ENCODE measurements at regions not wholly inside any gene's neighbourhood (a gene's known extent, or its start where the extent isn't known, plus 50 kb on each side); places are given as distances from the start of the nearest gene placed in this dataset.
A peak's percentile ranks its signal among the peaks of the same experiment; 100 is the strongest.

DNA sequence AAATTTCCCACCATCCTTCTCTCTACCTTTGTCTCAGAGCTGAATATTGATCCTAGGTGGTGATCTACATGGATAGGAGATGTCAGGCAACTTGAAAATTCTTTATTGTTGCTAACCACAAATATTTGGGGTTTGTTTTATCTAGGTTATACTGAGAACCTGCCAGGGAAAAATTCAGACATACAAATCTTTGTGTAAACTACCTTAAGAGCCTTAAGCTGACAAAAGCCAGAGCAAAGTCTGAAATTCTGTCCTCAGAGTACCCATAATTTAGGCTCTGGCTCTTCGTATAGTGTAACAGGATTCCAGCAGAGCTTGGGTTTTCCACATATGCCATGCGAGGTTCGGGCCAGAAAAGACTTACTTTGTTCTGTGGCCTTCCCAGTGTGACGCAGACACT is 406.7 kb upstream of the MAF start:
- no peak for DNase-seq (ENCODE audit: low read depth, low spot score)
- TF ChIP-seq, protein P1, sequence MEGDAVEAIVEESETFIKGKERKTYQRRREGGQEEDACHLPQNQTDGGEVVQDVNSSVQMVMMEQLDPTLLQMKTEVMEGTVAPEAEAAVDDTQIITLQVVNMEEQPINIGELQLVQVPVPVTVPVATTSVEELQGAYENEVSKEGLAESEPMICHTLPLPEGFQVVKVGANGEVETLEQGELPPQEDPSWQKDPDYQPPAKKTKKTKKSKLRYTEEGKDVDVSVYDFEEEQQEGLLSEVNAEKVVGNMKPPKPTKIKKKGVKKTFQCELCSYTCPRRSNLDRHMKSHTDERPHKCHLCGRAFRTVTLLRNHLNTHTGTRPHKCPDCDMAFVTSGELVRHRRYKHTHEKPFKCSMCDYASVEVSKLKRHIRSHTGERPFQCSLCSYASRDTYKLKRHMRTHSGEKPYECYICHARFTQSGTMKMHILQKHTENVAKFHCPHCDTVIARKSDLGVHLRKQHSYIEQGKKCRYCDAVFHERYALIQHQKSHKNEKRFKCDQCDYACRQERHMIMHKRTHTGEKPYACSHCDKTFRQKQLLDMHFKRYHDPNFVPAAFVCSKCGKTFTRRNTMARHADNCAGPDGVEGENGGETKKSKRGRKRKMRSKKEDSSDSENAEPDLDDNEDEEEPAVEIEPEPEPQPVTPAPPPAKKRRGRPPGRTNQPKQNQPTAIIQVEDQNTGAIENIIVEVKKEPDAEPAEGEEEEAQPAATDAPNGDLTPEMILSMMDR (IDR thresholded peaks at IDR 0.05; ENCODE audit: insufficient read depth, low read length, missing control alignments) = no peak
- no peak overlapping the region for H3K4me3 ChIP-seq (ENCODE audit: low read depth, low read length)
- ChIA-PET POLR2A (no interaction called here), CTCF (interaction anchor here (1.3 to 2.1 kb wide), 2 partner anchors 10 to 362 kb away, joined by 3 to 6 read pairs; no protein-coding TSS in a partner anchor)

DNA sequence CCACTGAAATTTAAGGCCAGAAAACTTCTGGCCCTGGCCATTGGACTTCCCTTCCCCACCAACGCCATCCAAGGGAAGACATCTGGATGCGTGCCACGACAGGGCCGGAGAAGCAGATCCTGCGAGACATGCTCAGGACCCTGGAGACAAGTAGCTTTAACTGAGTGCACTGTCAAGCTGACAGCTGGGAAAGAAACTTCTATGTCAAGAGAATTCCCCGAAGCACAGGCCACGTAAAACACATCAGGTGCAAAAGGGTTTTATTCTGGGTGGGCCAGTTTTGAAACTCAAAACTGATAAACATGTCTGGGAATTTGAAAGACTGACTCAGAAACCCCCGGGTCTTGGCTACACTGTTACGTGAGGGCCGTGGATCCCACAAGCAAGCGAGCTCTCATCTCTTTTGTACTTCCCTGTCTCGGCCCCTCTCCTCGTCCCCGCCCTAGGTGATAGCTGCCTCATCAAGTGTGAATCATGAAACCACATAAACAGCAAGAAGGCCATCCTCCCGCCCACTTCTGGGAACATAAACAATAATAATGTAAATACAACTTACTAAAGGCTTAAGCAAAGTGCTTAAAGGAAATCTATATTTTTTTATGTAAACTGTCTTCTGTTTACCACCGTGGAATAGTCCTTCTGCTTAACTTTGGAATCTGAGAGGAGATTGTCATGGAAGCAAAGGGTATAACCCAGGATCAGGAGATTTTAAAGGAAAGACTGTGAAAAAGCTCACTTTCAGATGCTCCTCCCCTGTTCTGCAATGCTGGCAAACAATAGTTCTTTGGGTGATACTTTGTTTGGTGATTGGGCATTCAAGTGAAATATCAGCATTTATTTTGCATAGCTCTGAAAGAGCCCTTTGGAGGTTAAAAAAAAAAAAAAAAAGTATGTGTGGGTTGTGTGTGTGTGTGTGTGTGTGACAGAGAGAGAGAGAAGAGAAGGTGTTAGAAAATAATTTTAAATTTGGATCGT is 406.0 kb upstream of the MAF start:
- no peak for DNase-seq (ENCODE audit: low read depth, low spot score)
- H3K4me3 ChIP-seq (ENCODE audit: low read depth, low read length) = no peak overlapping the region
- TF ChIP-seq, protein P1 (IDR thresholded peaks at IDR 0.05; ENCODE audit: insufficient read depth, low read length, missing control alignments) = no peak
- CTCF ChIA-PET = interaction anchor here (1.3 to 2.1 kb wide), 2 partner anchors 10 to 363 kb away, joined by 3 to 6 read pairs; no protein-coding TSS in a partner anchor
- POLR2A ChIA-PET = no interaction called here

DNA sequence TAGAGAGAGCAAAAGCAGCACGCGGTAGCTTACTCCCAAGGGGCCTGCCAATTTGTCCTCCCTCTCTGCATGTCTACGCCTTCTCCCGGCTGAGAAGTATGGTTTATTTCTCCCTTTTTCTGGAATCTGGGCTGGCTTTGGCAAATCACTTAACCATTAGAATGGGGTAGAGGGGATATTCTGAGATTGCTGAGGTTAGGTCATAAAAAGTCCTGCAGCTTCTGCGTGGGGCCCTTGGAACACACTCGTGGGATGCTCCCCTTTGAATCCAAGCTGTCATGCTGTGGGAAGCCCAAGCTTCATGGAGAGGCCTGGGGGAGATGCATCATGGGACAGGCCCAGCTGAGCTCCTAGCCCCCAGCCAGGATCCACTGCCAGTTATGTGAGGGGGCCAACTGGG is 403.6 kb upstream of the MAF start:
- ChIA-PET CTCF (interaction anchor here (1.5 kb wide), 1 partner anchor 8 kb away, joined by 3 read pairs; no protein-coding TSS in a partner anchor), POLR2A (no interaction called here)
- no peak for DNase-seq (ENCODE audit: low read depth, low spot score)
- TF ChIP-seq, protein P1 (IDR thresholded peaks at IDR 0.05; ENCODE audit: insufficient read depth, low read length, missing control alignments) = no peak
- H3K4me3 ChIP-seq (ENCODE audit: low read depth, low read length) = no peak overlapping the region

DNA sequence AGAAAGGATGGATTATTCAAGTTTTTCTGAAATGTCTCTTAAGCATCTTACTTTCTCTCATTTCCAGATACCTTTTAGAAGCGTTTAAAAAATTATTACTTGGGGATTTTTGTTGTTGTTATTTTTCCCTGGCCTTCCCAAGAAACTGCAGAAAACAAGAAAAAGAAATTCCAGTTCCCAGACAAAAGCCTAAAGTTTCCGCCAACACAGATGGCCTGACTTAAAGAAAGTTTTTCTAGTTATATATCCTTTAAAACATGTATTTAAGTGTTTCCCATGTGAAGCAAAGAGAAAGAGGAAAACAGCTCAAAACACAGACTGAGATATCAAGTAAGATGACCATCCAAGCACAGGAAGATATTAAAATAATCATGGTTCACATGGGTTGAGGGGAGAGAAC is 401.7 kb upstream of the MAF start:
- POLR2A ChIA-PET = no interaction called here
- CTCF ChIA-PET = no interaction called here
- TF ChIP-seq, protein P1 (IDR thresholded peaks at IDR 0.05; ENCODE audit: insufficient read depth, low read length, missing control alignments) = no peak
- H3K4me3 ChIP-seq (ENCODE audit: low read depth, low read length) = no peak overlapping the region
- no peak for DNase-seq (ENCODE audit: low read depth, low spot score)

DNA sequence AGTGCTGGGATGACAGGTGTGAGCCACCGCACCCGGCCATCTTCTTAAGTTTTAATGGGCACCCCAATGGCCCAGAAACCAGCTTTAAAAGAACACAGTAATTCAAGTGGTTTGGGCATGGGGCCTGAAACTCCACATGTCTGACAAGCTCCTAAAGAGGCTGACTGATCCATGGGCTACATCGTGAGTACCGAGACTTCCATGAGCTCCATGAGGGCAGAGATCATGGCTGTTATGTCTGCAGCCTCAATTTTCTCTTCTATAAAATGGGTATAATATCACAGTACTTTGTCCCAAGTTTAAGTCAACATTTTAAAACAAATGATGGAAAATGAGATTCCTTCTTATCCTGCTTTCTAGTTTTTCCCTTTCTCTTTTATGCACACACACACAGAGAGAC is 397.6 kb upstream of the MAF start:
- no peak overlapping the region for H3K4me3 ChIP-seq (ENCODE audit: low read depth, low read length)
- POLR2A ChIA-PET = no interaction called here
- TF ChIP-seq, protein P1 (IDR thresholded peaks at IDR 0.05; ENCODE audit: insufficient read depth, low read length, missing control alignments) = no peak
- CTCF ChIA-PET = interaction anchor here (1.0 to 7.2 kb wide), 11 partner anchors 9 to 378 kb away, joined by 3 to 70 read pairs (median 4); no protein-coding TSS in a partner anchor
- DNase-seq (ENCODE audit: low read depth, low spot score) = no peak

DNA sequence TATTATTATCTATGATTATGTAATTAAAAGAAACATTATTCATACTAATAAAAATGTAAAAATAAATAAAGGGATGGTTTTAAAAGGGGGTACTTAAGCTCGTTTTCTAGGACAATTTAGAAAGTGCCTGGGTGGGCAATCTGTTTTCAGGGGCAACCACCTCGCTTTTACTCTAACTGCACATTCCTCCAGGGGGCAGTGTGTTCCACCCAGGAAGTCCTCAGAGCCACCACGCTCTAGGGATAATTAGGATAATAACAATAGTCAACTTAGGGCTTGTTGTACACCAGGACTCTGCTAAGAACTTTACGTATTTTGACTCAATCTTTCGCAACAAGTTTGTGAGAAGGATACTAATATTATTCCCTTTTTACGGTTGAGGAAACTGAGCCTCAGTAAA is 396.7 kb upstream of the MAF start:
- no peak overlapping the region for H3K4me3 ChIP-seq (ENCODE audit: low read depth, low read length)
- ChIA-PET POLR2A (no interaction called here), CTCF (interaction anchor here (0.6 to 7.2 kb wide), 17 partner anchors 8 to 466 kb away, joined by 3 to 70 read pairs (median 4); no protein-coding TSS in a partner anchor)
- TF ChIP-seq, protein P1 (IDR thresholded peaks at IDR 0.05; ENCODE audit: insufficient read depth, low read length, missing control alignments) = peak; percentile 47
- no peak for DNase-seq (ENCODE audit: low read depth, low spot score)

Data from AG04449 (cell line).